ENCODE measurements at regions not wholly inside any gene's neighbourhood (a gene's known extent, or its start where the extent isn't known, plus 50 kb on each side); places are given as distances from the start of the nearest gene placed in this dataset.
"Not testable (repeated sequence)": the region's sequence is repeated elsewhere in the genome, so short reads cannot be mapped to it uniquely, and the experiment has no call there.

DNA sequence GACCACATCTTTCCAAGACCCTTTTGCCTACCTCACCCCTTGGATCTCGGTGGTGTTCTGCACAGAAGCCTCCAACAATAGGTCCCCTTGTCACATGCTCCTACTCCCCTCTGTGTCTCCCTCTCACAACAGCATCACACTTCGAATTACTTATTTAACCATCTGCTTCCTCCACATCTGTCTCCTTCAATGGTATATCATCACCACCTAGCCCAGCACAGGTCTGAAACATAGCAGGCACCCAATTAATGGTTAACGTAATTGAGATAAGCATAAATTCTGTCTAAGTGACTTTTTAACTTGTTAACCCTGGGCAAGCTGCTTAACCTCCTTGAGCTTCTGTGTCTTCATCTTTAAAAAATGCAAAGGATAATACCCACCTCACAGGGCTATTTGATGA is 100.3 kb upstream of the BARHL2 start:
- no peak overlapping the region for H2AFZ ChIP-seq (ENCODE audit: control insufficient read depth, low read depth, low read length)
- TF ChIP-seq ZBTB11 (CRISPR knock-in tag; IDR thresholded peaks at IDR 0.05): no peak
- ChIA-PET RAD21 (ENCODE audit: unreplicated experiment) (no interaction called here), POLR2A (no interaction called here), SMC1A (ENCODE audit: uncharacterized antibody, unreplicated experiment) (no interaction called here), CTCF (interaction anchor here (0.7 kb wide), 1 partner anchor 58 kb away, joined by 3 read pairs; no protein-coding TSS in a partner anchor)
- no peaks in the 10 kb centered on the region for H3K36me3 ChIP-seq (ENCODE audit: control insufficient read depth in 2 of 2, insufficient read depth in 2 of 2, low read length in 1 of 2)
- ATAC-seq (no peak), FAIRE-seq (no peak), DNase-seq (ENCODE audit: low read depth, low spot score) (no peak)
- H3K9me3 ChIP-seq (replicated peaks; ENCODE audit: control insufficient read depth, insufficient read depth, low read length): no peaks in the 10 kb centered on the region
- H4K20me1 ChIP-seq (ENCODE audit: control insufficient read depth, insufficient read depth): no peaks in the 10 kb centered on the region
- H3K4me1 ChIP-seq (ENCODE audit: control insufficient read depth, insufficient read depth, low read length): no peaks in the 10 kb centered on the region
- H3K27me3 ChIP-seq (replicated peaks in 1 of 2; ENCODE audit: control insufficient read depth in 2 of 2, insufficient read depth in 2 of 2, low read length in 1 of 2): no peaks in the 10 kb centered on the region
- H3K4me2 ChIP-seq (ENCODE audit: control insufficient read depth, insufficient read depth): no peak overlapping the region
- in situ Hi-C loops (cut with MboI) (no loop called here), intact Hi-C loops (cut with micrococcal nuclease; ENCODE audit: unreplicated experiment) (no loop called here)
- no peak overlapping the region for H3K9ac ChIP-seq (ENCODE audit: control insufficient read depth, insufficient read depth, low read length)
- BruUV-seq (replicated peaks): no TSS peak
- no peak overlapping the region for H3K4me3 ChIP-seq
- no peak overlapping the region for H3K27ac ChIP-seq (ENCODE audit: control insufficient read depth, insufficient read depth)
- no peaks in the 10 kb centered on the region for H3K79me2 ChIP-seq (ENCODE audit: control insufficient read depth, insufficient read depth, low read length)
- WGBS (ENCODE audit: insufficient coverage, insufficient replicate concordance, low lambda C conversion rate, missing lambda C conversion rate): 18% methylated on average over 3 of the region's 3 CpGs

DNA sequence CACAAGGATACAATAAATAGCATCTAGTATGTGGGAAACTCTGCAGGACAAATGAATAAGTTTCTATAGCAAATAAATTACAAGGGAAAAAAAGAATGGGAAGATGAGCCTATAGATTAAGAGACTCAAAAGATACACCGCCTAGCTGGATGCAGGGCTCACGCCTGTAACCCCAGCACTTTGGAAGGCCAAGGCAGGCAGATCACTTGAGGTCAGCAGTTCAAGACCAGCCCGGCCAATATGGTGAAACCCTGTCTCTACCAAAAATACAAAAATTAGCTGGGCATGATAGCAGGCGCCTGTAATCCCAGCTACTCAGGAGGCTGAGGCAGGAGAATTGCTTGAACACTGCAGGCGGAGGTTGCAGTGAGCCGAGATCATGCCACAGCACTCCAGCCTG is 95.1 kb upstream of the BARHL2 start:
- H2AFZ ChIP-seq (ENCODE audit: control insufficient read depth, low read depth, low read length); H3K4me3 ChIP-seq; H3K36me3 ChIP-seq (ENCODE audit: control insufficient read depth in 2 of 2, insufficient read depth in 2 of 2, low read length in 1 of 2); in situ Hi-C loops (cut with MboI); H3K79me2 ChIP-seq (ENCODE audit: control insufficient read depth, insufficient read depth, low read length); H3K4me1 ChIP-seq (ENCODE audit: control insufficient read depth, insufficient read depth, low read length); H3K9ac ChIP-seq (ENCODE audit: control insufficient read depth, insufficient read depth, low read length); FAIRE-seq; BruUV-seq (replicated peaks); DNase-seq (ENCODE audit: low read depth, low spot score); POLR2A ChIA-PET; RAD21 ChIA-PET (ENCODE audit: unreplicated experiment); H4K20me1 ChIP-seq (ENCODE audit: control insufficient read depth, insufficient read depth); H3K27ac ChIP-seq (ENCODE audit: control insufficient read depth, insufficient read depth); H3K9me3 ChIP-seq (replicated peaks; ENCODE audit: control insufficient read depth, insufficient read depth, low read length); ATAC-seq; H3K27me3 ChIP-seq (replicated peaks in 1 of 2; ENCODE audit: control insufficient read depth in 2 of 2, insufficient read depth in 2 of 2, low read length in 1 of 2); H3K4me2 ChIP-seq (ENCODE audit: control insufficient read depth, insufficient read depth); intact Hi-C loops (cut with micrococcal nuclease; ENCODE audit: unreplicated experiment): not testable (repeated sequence)
- ChIA-PET CTCF (interaction anchor here (0.8 kb wide), 2 partner anchors 15 to 91 kb away, joined by 3 read pairs; no protein-coding TSS in a partner anchor), SMC1A (ENCODE audit: uncharacterized antibody, unreplicated experiment) (interaction anchor here (2.0 kb wide), 1 partner anchor 10 kb away, joined by 4 read pairs; no protein-coding TSS in a partner anchor)
- 47% methylated on average over 6 of the region's 6 CpGs for WGBS (ENCODE audit: insufficient coverage, insufficient replicate concordance, low lambda C conversion rate, missing lambda C conversion rate)

DNA sequence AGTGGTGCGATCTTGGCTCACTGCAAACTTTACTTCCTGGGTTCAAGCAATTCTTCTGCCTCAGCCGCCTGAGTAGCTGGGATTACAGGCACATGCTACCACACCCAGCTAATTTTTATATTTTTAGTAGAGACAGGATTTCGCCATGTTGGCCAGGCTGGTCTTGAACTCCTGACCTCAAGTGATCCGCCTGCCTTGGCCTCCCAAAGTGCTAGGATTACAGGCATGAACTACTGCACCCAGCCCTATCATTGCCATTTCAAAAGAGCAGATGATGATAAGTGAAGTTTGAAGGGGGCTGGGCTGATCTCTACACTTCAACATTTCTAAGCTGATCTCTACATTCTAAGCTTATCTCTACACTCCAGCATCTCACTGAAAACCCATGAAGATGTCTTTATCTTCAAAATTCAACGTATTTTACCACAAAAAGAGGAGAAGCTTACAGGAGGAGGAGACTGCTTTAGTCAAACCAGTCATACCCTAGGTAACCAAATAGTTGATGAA is 94.4 kb upstream of the BARHL2 start:
- H3K4me2 ChIP-seq (ENCODE audit: control insufficient read depth, insufficient read depth); RAD21 ChIA-PET (ENCODE audit: unreplicated experiment); H3K27me3 ChIP-seq (replicated peaks in 1 of 2; ENCODE audit: control insufficient read depth in 2 of 2, insufficient read depth in 2 of 2, low read length in 1 of 2); H3K9ac ChIP-seq (ENCODE audit: control insufficient read depth, insufficient read depth, low read length); H3K4me3 ChIP-seq; H3K4me1 ChIP-seq (ENCODE audit: control insufficient read depth, insufficient read depth, low read length); H3K9me3 ChIP-seq (replicated peaks; ENCODE audit: control insufficient read depth, insufficient read depth, low read length); H4K20me1 ChIP-seq (ENCODE audit: control insufficient read depth, insufficient read depth); ATAC-seq; POLR2A ChIA-PET; intact Hi-C loops (cut with micrococcal nuclease; ENCODE audit: unreplicated experiment); in situ Hi-C loops (cut with MboI); H2AFZ ChIP-seq (ENCODE audit: control insufficient read depth, low read depth, low read length); H3K79me2 ChIP-seq (ENCODE audit: control insufficient read depth, insufficient read depth, low read length); FAIRE-seq; DNase-seq (ENCODE audit: low read depth, low spot score); BruUV-seq (replicated peaks); H3K27ac ChIP-seq (ENCODE audit: control insufficient read depth, insufficient read depth); H3K36me3 ChIP-seq (ENCODE audit: control insufficient read depth in 2 of 2, insufficient read depth in 2 of 2, low read length in 1 of 2): not testable (repeated sequence)
- ChIA-PET CTCF (interaction anchor here (0.8 to 0.9 kb wide), 3 partner anchors 14 to 232 kb away, joined by 3 read pairs; no protein-coding TSS in a partner anchor), SMC1A (ENCODE audit: uncharacterized antibody, unreplicated experiment) (interaction anchor here (2.0 kb wide), 1 partner anchor 9 kb away, joined by 4 read pairs; no protein-coding TSS in a partner anchor)
- 24% methylated on average over 5 of the region's 5 CpGs for WGBS (ENCODE audit: insufficient coverage, insufficient replicate concordance, low lambda C conversion rate, missing lambda C conversion rate)
